ENCODE measurements at regions not wholly inside any gene's neighbourhood (a gene's known extent, or its start where the extent isn't known, plus 50 kb on each side); places are given as distances from the start of the nearest gene placed in this dataset.
A peak's percentile ranks its signal among the peaks of the same experiment; 100 is the strongest.

- DNase-seq (ENCODE audit: low read depth) (no peak), FAIRE-seq (no peak)
- H4K20me1 ChIP-seq (ENCODE audit: insufficient read depth, low read length): no peaks in the 10 kb centered on the region
- H3K79me2 ChIP-seq (ENCODE audit: insufficient read depth, low read length): no peaks in the 10 kb centered on the region
- TF ChIP-seq CTCF (IDR thresholded peaks at IDR 0.05; ENCODE audit: insufficient read depth, low read depth, low read length): no peak
- TF ChIP-seq EZH2 (IDR thresholded peaks at IDR 0.05; ENCODE audit: insufficient read depth, low read length): no peak
- no peaks in the 10 kb centered on the region for H3K9me3 ChIP-seq (ENCODE audit: insufficient read depth, low read depth, low read length)
- no peak overlapping the region for H2AFZ ChIP-seq (ENCODE audit: low read depth, low read length)
- no peak overlapping the region for H3K4me2 ChIP-seq (ENCODE audit: low read length)
- Mint-ChIP-seq H3K4me3 (ENCODE audit: unreplicated experiment) (no peak overlapping the region), H3K4me1 (ENCODE audit: low read depth, unreplicated experiment) (peaks cover 6% of the 10 kb centered on the region), H3K27ac (ENCODE audit: unreplicated experiment) (no peak overlapping the region), H3K36me3 (ENCODE audit: low read depth, unreplicated experiment) (no peaks in the 10 kb centered on the region), H3K9me3 (ENCODE audit: unreplicated experiment) (peaks cover 7% of the 10 kb centered on the region), H3K27me3 (ENCODE audit: low read depth, unreplicated experiment) (peaks cover 21% of the 10 kb centered on the region)
- H3K27me3 ChIP-seq (ENCODE audit: insufficient read depth, low read length): no peaks in the 10 kb centered on the region
- no peak overlapping the region for H3K27ac ChIP-seq (ENCODE audit: low read depth, low read length)
- no peak overlapping the region for H3K9ac ChIP-seq (ENCODE audit: low read length)
- H3K4me1 ChIP-seq (ENCODE audit: insufficient read depth, low read length): no peaks in the 10 kb centered on the region
- H3K36me3 ChIP-seq (ENCODE audit: insufficient read depth, low read length): no peaks in the 10 kb centered on the region
- no peak overlapping the region for H3K4me3 ChIP-seq (ENCODE audit: insufficient read depth, low read depth, low read length)
These were observed 90.7 kb upstream of the MYL2 start for GRCh38 chr12:111010916-111011657.

- Mint-ChIP-seq H3K9me3 (ENCODE audit: unreplicated experiment) (peaks cover 7% of the 10 kb centered on the region), H3K4me3 (ENCODE audit: unreplicated experiment) (no peak overlapping the region), H3K4me1 (ENCODE audit: low read depth, unreplicated experiment) (peaks cover 6% of the 10 kb centered on the region), H3K36me3 (ENCODE audit: low read depth, unreplicated experiment) (no peaks in the 10 kb centered on the region), H3K27me3 (ENCODE audit: low read depth, unreplicated experiment) (peaks cover 28% of the 10 kb centered on the region), H3K27ac (ENCODE audit: unreplicated experiment) (peak overlapping the region; percentile 26)
- FAIRE-seq (no peak), DNase-seq (ENCODE audit: low read depth) (no peak)
- H3K4me1 ChIP-seq (ENCODE audit: insufficient read depth, low read length): no peaks in the 10 kb centered on the region
- H3K4me2 ChIP-seq (ENCODE audit: low read length): no peak overlapping the region
- no peaks in the 10 kb centered on the region for H3K9me3 ChIP-seq (ENCODE audit: insufficient read depth, low read depth, low read length)
- H3K4me3 ChIP-seq (ENCODE audit: insufficient read depth, low read depth, low read length): no peak overlapping the region
- no peaks in the 10 kb centered on the region for H3K79me2 ChIP-seq (ENCODE audit: insufficient read depth, low read length)
- H3K36me3 ChIP-seq (ENCODE audit: insufficient read depth, low read length): no peaks in the 10 kb centered on the region
- H3K27me3 ChIP-seq (ENCODE audit: insufficient read depth, low read length): peaks cover 2% of the 10 kb centered on the region
- no peaks in the 10 kb centered on the region for H4K20me1 ChIP-seq (ENCODE audit: insufficient read depth, low read length)
- no peak overlapping the region for H3K27ac ChIP-seq (ENCODE audit: low read depth, low read length)
- TF ChIP-seq CTCF (IDR thresholded peaks at IDR 0.05; ENCODE audit: insufficient read depth, low read depth, low read length) (no peak), EZH2 (IDR thresholded peaks at IDR 0.05; ENCODE audit: insufficient read depth, low read length) (no peak)
- no peak overlapping the region for H2AFZ ChIP-seq (ENCODE audit: low read depth, low read length)
- H3K9ac ChIP-seq (ENCODE audit: low read length): no peak overlapping the region
These were observed 89.7 kb upstream of the MYL2 start for GRCh38 chr12:111010061-111010460.

- no peak overlapping the region for H3K9ac ChIP-seq (ENCODE audit: low read length)
- H3K36me3 ChIP-seq (ENCODE audit: insufficient read depth, low read length): no peaks in the 10 kb centered on the region
- peaks cover 2% of the 10 kb centered on the region for H3K27me3 ChIP-seq (ENCODE audit: insufficient read depth, low read length)
- no peak overlapping the region for H3K27ac ChIP-seq (ENCODE audit: low read depth, low read length)
- H3K9me3 ChIP-seq (ENCODE audit: insufficient read depth, low read depth, low read length): no peaks in the 10 kb centered on the region
- Mint-ChIP-seq H3K9me3 (ENCODE audit: unreplicated experiment) (peaks cover 4% of the 10 kb centered on the region), H3K4me1 (ENCODE audit: low read depth, unreplicated experiment) (peaks cover 6% of the 10 kb centered on the region), H3K27ac (ENCODE audit: unreplicated experiment) (no peak overlapping the region), H3K27me3 (ENCODE audit: low read depth, unreplicated experiment) (peaks cover 40% of the 10 kb centered on the region), H3K36me3 (ENCODE audit: low read depth, unreplicated experiment) (no peaks in the 10 kb centered on the region), H3K4me3 (ENCODE audit: unreplicated experiment) (no peak overlapping the region)
- H3K4me2 ChIP-seq (ENCODE audit: low read length): no peak overlapping the region
- FAIRE-seq: no peak
- H3K79me2 ChIP-seq (ENCODE audit: insufficient read depth, low read length): no peaks in the 10 kb centered on the region
- no peak overlapping the region for H2AFZ ChIP-seq (ENCODE audit: low read depth, low read length)
- H3K4me3 ChIP-seq (ENCODE audit: insufficient read depth, low read depth, low read length): no peak overlapping the region
- H4K20me1 ChIP-seq (ENCODE audit: insufficient read depth, low read length): no peaks in the 10 kb centered on the region
- no peak for TF ChIP-seq CTCF (IDR thresholded peaks at IDR 0.05; ENCODE audit: insufficient read depth, low read depth, low read length)
- TF ChIP-seq EZH2 (IDR thresholded peaks at IDR 0.05; ENCODE audit: insufficient read depth, low read length): no peak
- H3K4me1 ChIP-seq (ENCODE audit: insufficient read depth, low read length): no peaks in the 10 kb centered on the region
- DNase-seq (ENCODE audit: low read depth): no peak
These were observed 86.2 kb upstream of the MYL2 start for GRCh38 chr12:111006621-111007020.
